Left ventricle myocardium inferior (tissue), 1 donor: ENCODE measurements at regions not wholly inside any gene's neighbourhood (a gene's known extent, or its start where the extent isn't known, plus 50 kb on each side); places are given as distances from the start of the nearest gene placed in this dataset.

Experiments
- DNase-seq: peaks from one replicate; pipeline ENCODE4 v3.0.0-alpha.2; 2020
- H3K27ac ChIP-seq: fragments of 200-600 bp; replicated peaks from 2 replicates; pipeline ENCODE4 v1.8.0; 2021
- H3K27me3 ChIP-seq: fragments of 200-600 bp; 2 replicates; pipeline ENCODE4 v1.8.0; 2021; ENCODE audit warnings: low read depth
- H3K36me3 ChIP-seq: fragments of 200-600 bp; 2 replicates; pipeline ENCODE4 v1.8.0; 2021
- H3K4me1 ChIP-seq: fragments of 200-600 bp; 2 replicates; pipeline ENCODE4 v1.8.0; 2021
- H3K4me3 ChIP-seq: fragments of 200-600 bp; 2 replicates; pipeline ENCODE4 v1.8.0; 2021; ENCODE audit warnings: mild to moderate bottlenecking, moderate library complexity
- H3K9me3 ChIP-seq: fragments of 200-600 bp; replicated peaks from 2 replicates; pipeline ENCODE4 v1.8.0; 2021
- intact Hi-C: fragments of 100-400 bp; cut with micrococcal nuclease; formaldehyde crosslinking; loops from one replicate; pipeline ENCODE4 v1.11.0; 2022
- TF ChIP-seq, protein P1 (sequence below): fragments of 200-600 bp; IDR thresholded peaks from 2 replicates; pipeline ENCODE4 v1.8.0; 2021; ENCODE audit warnings: antibody characterized with exemption, mild to moderate bottlenecking, borderline replicate concordance
- donor health status: DM: no; HTN: yes; CAD: no; lungs with severe emphysema.

DNA sequence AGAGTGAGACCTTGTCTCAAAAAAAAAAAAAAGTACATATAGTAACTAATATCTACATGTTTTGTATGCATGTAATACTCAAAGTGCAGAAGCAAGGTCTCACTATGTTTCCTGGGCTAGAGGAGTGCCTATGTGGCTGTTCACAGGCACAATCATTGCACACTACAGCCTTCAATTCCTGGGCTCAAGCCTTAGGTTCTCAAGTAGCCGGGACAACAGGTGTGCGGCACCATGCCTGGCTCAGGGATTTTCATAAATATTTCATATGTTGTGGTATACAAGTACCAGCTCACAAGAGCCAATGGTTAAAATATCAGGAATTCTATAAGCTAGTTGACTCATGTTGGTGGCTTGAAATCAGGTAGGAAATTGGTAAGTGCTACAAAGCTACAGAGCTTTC, 94.8 kb downstream of the LARP7 start:
- Histone ChIP-seq H3K27me3 (no peaks in the 10 kb centered on the region), H3K9me3 (no peaks in the 10 kb centered on the region), H3K4me3 (no peak overlapping the region), H3K4me1 (no peaks in the 10 kb centered on the region), H3K27ac (no peak overlapping the region), H3K36me3 (no peaks in the 10 kb centered on the region)
- TF ChIP-seq, protein P1, sequence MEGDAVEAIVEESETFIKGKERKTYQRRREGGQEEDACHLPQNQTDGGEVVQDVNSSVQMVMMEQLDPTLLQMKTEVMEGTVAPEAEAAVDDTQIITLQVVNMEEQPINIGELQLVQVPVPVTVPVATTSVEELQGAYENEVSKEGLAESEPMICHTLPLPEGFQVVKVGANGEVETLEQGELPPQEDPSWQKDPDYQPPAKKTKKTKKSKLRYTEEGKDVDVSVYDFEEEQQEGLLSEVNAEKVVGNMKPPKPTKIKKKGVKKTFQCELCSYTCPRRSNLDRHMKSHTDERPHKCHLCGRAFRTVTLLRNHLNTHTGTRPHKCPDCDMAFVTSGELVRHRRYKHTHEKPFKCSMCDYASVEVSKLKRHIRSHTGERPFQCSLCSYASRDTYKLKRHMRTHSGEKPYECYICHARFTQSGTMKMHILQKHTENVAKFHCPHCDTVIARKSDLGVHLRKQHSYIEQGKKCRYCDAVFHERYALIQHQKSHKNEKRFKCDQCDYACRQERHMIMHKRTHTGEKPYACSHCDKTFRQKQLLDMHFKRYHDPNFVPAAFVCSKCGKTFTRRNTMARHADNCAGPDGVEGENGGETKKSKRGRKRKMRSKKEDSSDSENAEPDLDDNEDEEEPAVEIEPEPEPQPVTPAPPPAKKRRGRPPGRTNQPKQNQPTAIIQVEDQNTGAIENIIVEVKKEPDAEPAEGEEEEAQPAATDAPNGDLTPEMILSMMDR = no peak
- intact Hi-C loops = no loop called here
- DNase-seq = no peak

DNA sequence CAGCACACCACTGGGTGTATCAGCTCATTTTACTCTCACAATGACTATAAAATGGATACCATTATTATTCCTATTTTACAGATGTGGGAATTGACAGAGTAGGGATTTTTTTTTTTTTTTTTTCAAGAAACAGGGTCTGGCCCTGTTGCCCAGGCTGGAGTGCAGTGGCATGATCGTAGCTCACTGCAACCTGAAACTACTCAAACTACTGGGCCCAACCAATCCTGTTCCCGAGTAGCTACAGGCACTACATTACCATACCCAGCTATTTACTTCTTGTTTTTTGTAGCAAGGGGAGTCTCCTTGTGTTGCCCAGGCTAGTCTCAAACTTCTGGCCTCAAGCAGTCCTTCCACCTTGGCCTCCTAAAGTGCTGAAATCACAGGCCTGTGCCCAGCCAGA, 95.2 kb downstream of the LARP7 start:
- TF ChIP-seq, protein P1 = no peak
- Histone ChIP-seq H3K4me3 (no peak overlapping the region), H3K9me3 (no peaks in the 10 kb centered on the region)

DNA sequence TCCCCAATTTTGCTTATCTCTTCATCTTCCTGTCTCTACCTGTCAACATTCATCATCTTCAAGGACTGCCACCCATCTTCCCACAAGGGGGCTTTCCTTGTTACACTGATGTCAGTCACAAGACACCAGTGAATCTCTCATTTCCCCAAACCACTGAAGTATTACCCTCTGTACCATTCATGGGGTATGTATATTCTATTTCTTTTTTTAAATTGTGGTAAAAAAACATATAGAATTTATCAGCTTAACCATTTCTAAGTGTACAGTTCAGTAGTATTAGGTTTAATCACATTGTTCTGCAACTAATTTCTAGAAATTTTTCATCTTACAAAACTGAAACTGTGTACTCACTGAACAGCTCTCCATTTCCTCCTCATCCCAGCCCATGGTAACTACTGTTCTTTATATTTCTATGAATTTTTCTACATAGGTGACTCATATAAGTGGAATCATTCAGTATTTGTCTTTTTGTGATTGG, 98.6 kb downstream of the LARP7 start:
- no peak for DNase-seq
- Histone ChIP-seq H3K36me3 (no peaks in the 10 kb centered on the region), H3K27ac (no peak overlapping the region), H3K9me3 (no peaks in the 10 kb centered on the region), H3K27me3 (no peaks in the 10 kb centered on the region), H3K4me1 (no peaks in the 10 kb centered on the region), H3K4me3 (no peak overlapping the region)
- TF ChIP-seq, protein P1 = no peak
- intact Hi-C loops = no loop called here

More for the DNA sequence above, 95.2 kb downstream of the LARP7 start:
- Histone ChIP-seq H3K27ac (no peak overlapping the region), H3K4me1 (no peaks in the 10 kb centered on the region), H3K27me3 (no peaks in the 10 kb centered on the region), H3K36me3 (no peaks in the 10 kb centered on the region)
- no peak for DNase-seq
- intact Hi-C loops = no loop called here

DNA sequence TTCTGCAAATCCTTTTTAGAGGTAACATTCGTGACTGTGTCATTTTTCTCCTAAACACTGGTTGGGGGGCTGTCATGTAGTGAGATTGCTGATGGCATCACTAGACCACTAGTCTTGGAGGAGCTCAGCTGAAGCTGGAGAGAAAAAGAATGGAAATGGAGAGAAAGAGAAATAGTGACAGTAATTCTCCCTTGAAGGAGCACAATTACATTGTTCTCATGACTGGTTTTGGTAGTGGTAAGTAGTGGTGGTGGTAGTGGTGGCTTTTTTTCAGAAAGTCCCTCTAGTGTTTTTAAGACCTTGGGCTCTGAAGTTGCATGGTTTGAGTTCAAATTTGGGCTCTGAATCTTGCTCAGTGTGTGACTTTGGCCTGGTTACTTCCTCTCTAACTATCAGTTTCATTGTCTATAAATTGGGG, 99.8 kb downstream of the LARP7 start:
- Histone ChIP-seq H3K4me1 (no peaks in the 10 kb centered on the region), H3K9me3 (no peaks in the 10 kb centered on the region), H3K36me3 (no peaks in the 10 kb centered on the region), H3K27me3 (no peaks in the 10 kb centered on the region), H3K4me3 (no peak overlapping the region), H3K27ac (no peak overlapping the region)
- DNase-seq = no peak
- TF ChIP-seq, protein P1 = no peak
- intact Hi-C loops = no loop called here

DNA sequence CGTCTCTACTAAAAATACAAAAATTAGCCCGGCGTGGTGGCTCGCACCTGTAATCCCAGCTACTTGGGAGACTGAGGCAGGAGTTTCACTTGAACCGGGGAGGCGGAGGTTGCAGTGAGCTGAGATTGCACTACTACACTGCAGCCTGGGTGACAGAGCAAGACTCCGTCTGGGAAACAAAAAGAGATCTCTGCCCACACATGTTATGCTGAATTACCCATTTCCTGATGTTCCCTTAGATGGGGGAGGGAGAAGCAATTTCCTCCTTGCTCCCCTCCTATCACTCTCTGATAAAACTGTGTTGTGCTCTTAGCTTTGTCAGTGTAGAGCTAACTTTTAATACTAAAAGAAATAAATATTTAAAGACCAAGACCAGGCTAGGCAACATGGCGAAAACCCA, 102.5 kb downstream of the LARP7 start:
- intact Hi-C loops = no loop called here
- H3K4me3 ChIP-seq = no peak overlapping the region

More for the DNA sequence above, 102.5 kb downstream of the LARP7 start:
- TF ChIP-seq, protein P1 = no peak
- DNase-seq = no peak
- Histone ChIP-seq H3K27me3 (no peaks in the 10 kb centered on the region), H3K27ac (no peak overlapping the region), H3K9me3 (no peaks in the 10 kb centered on the region), H3K36me3 (no peaks in the 10 kb centered on the region), H3K4me1 (no peaks in the 10 kb centered on the region)
